Gastrocnemius medialis (tissue), 4 donors: ENCODE measurements at regions not wholly inside any gene's neighbourhood (a gene's known extent, or its start where the extent isn't known, plus 50 kb on each side); places are given as distances from the start of the nearest gene placed in this dataset.

Experiments used
- POLR2A ChIP-seq, 2 donors: fragments of 450-650 bp; IDR thresholded peaks; one replicate each; pipeline ENCODE4 v1.6.1; 2017; ENCODE audit warnings: antibody characterized with exemption in 2 of 2, mild to moderate bottlenecking in 2 of 2, moderate library complexity in 2 of 2
- TF ChIP-seq, protein P1 (sequence below), 5 experiments: fragments of 450-650 bp in 3 of 5; fragments of 200-600 bp in 2 of 5; sonication (generic) in 2 of 5; IDR thresholded peaks in 4 of 5; conservative IDR thresholded peaks in 1 of 5; 1 replicate in 4 of 5; 2 replicates in 1 of 5; pipeline ENCODE4 v1.5.1; 2016 to 2019; ENCODE audit warnings: antibody characterized with exemption in 5 of 5, mild to moderate bottlenecking in 3 of 5, moderate library complexity in 3 of 5

GRCh38 chr6:91383207-91383606, 796.3 kb upstream of the MAP3K7 start:
- no peak for TF ChIP-seq POLR2A (IDR thresholded peaks at IDR 0.05)
- TF ChIP-seq, protein P1, sequence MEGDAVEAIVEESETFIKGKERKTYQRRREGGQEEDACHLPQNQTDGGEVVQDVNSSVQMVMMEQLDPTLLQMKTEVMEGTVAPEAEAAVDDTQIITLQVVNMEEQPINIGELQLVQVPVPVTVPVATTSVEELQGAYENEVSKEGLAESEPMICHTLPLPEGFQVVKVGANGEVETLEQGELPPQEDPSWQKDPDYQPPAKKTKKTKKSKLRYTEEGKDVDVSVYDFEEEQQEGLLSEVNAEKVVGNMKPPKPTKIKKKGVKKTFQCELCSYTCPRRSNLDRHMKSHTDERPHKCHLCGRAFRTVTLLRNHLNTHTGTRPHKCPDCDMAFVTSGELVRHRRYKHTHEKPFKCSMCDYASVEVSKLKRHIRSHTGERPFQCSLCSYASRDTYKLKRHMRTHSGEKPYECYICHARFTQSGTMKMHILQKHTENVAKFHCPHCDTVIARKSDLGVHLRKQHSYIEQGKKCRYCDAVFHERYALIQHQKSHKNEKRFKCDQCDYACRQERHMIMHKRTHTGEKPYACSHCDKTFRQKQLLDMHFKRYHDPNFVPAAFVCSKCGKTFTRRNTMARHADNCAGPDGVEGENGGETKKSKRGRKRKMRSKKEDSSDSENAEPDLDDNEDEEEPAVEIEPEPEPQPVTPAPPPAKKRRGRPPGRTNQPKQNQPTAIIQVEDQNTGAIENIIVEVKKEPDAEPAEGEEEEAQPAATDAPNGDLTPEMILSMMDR (IDR thresholded peaks at IDR 0.05 in 4 of 5, conservative IDR thresholded peaks at IDR 0.05 in 1 of 5), result no peak
